Esophagus muscularis mucosa (tissue), 4 donors: ENCODE measurements at regions not wholly inside any gene's neighbourhood (a gene's known extent, or its start where the extent isn't known, plus 50 kb on each side); places are given as distances from the start of the nearest gene placed in this dataset.
A peak's percentile ranks its signal among the peaks of the same experiment; 100 is the strongest.
"Not testable (repeated sequence)": the region's sequence is repeated elsewhere in the genome, so short reads cannot be mapped to it uniquely, and the experiment has no call there.

Experiments
- DNase-seq: peaks from one replicate; pipeline ENCODE4 v3.0.0-alpha.2; 2017; ENCODE audit errors: extremely low spot score
- H3K27ac ChIP-seq, 4 donors: fragments of 200-600 bp; sonication (generic); replicated peaks in 1 of 4; 1 replicate in 3 of 4; 2 replicates in 1 of 4; pipeline ENCODE4 v1.5.1; 2016 to 2019; ENCODE audit warnings: mild to moderate bottlenecking in 1 of 4
- H3K27me3 ChIP-seq, 4 donors: fragments of 200-600 bp; sonication (generic); one replicate each; pipeline versions ENCODE4 v1.5.1 to v1.6.0; 2016 to 2019
- H3K36me3 ChIP-seq, 4 donors: fragments of 200-600 bp; sonication (generic); one replicate each; pipeline ENCODE4 v1.5.1; 2016 to 2019
- H3K4me1 ChIP-seq, 4 donors: fragments of 200-600 bp; sonication (generic); one replicate each; pipeline ENCODE4 v1.5.1; 2016 to 2019
- H3K4me3 ChIP-seq, 4 donors: fragments of 200-600 bp; sonication (generic); 1 replicate in 2 of 4; 2 replicates in 2 of 4; pipeline ENCODE4 v1.5.1; 2016 to 2019; ENCODE audit warnings: mild to moderate bottlenecking in 4 of 4, moderate library complexity in 1 of 4
- H3K9me3 ChIP-seq, 4 donors: fragments of 200-600 bp; sonication (generic); 1 replicate in 3 of 4; 2 replicates in 1 of 4; pipeline ENCODE4 v1.5.1; 2016 to 2019
- EP300 ChIP-seq: sonication (generic); formaldehyde crosslinking; IDR thresholded peaks from one replicate; pipeline ENCODE4 v1.6.1; 2017; ENCODE audit warnings: antibody characterized with exemption
- POLR2A ChIP-seq: fragments of 450-650 bp; IDR thresholded peaks from one replicate; pipeline ENCODE4 v1.6.1; 2017; ENCODE audit warnings: antibody characterized with exemption, moderate library complexity, mild to moderate bottlenecking, low read depth
- POLR2AphosphoS5 ChIP-seq, 2 donors: sonication (generic); formaldehyde crosslinking; IDR thresholded peaks; one replicate each; pipeline ENCODE4 v1.6.1; 2017; ENCODE audit warnings: antibody characterized with exemption in 2 of 2
- WGBS: methylation state at CpG from one replicate; pipeline ENCODE4 v1.1.5; 2018; 5-methylcytosine and 5-hydroxymethylcytosine counted together
- intact Hi-C: fragments of 100-400 bp; cut with DNase I; formaldehyde crosslinking; loops from one replicate; pipeline ENCODE4 v1.15.1; 2023
- TF ChIP-seq, protein P1 (sequence below), 3 experiments: fragments of 200-600 bp in 2 of 3; fragments of 450-650 bp in 1 of 3; sonication (generic) in 2 of 3; IDR thresholded peaks; one replicate each; pipeline ENCODE4 v1.5.1; 2017 to 2019; ENCODE audit warnings: antibody characterized with exemption in 3 of 3, mild to moderate bottlenecking in 2 of 3, moderate library complexity in 1 of 3

DNA sequence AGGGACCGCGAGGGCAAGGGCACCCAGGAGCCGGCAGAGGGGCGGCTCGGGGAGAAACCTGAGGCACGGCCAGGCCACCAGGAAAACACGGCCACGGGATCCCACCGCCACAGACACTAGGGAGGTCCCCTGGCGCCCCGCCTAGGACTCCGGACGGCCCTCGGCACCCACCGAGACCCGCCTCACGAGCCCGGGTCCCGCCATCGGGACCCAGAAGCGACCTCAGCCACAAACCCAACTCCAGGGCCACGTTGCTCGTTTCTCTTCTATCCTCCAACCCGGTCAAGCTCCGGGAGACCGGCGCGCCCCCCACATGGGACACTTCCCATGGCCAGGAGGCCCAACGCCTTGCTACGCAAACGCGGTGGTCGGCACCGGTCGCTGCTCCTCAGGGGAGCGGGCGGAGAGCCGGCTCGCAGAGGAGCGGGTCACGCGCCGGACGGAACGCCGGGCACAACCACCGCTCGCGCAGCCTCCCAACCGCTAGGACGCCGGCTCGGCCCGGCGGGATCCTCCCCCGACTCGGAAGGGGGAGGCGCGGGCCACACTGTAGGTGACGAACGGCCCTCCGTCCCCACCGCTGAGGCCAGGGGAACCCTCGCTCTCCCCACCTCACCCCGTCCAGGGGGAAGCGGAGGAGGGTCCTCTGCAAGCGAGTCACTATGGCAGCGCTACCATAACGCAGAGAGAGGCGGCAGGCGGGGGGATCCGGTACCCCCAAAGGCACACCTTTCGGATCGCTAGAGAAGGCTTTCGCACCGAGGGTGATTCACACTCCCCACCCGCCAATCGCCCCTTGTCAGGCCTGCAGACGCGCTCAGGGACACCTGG lies 1514.1 kb upstream of the DEFB115 start:
- intact Hi-C loops: no loop called here
- no peaks in the 10 kb centered on the region for H3K4me1 ChIP-seq
- 62% methylated on average over 58 of the region's 80 CpGs for WGBS
- H3K36me3 ChIP-seq: no peaks in the 10 kb centered on the region
- H3K4me3 ChIP-seq: no peak overlapping the region
- H3K27me3 ChIP-seq: peaks cover 0 to 45% (median 0%) of the 10 kb centered on the region in 4 donors
- H3K27ac ChIP-seq: no peak overlapping the region
- peaks cover 0 to 32% (median 20%) of the 10 kb centered on the region in 4 donors for H3K9me3 ChIP-seq
- DNase-seq: no peak
- TF ChIP-seq EP300: no peak
- TF ChIP-seq, protein P1, sequence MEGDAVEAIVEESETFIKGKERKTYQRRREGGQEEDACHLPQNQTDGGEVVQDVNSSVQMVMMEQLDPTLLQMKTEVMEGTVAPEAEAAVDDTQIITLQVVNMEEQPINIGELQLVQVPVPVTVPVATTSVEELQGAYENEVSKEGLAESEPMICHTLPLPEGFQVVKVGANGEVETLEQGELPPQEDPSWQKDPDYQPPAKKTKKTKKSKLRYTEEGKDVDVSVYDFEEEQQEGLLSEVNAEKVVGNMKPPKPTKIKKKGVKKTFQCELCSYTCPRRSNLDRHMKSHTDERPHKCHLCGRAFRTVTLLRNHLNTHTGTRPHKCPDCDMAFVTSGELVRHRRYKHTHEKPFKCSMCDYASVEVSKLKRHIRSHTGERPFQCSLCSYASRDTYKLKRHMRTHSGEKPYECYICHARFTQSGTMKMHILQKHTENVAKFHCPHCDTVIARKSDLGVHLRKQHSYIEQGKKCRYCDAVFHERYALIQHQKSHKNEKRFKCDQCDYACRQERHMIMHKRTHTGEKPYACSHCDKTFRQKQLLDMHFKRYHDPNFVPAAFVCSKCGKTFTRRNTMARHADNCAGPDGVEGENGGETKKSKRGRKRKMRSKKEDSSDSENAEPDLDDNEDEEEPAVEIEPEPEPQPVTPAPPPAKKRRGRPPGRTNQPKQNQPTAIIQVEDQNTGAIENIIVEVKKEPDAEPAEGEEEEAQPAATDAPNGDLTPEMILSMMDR (IDR thresholded peaks at IDR 0.05): no peak

- H3K4me3 ChIP-seq: no peak overlapping the region
- H3K36me3 ChIP-seq: no peaks in the 10 kb centered on the region
- WGBS: 58% methylated on average over 8 of the region's 38 CpGs
- no peaks in the 10 kb centered on the region for H3K4me1 ChIP-seq
- no peak overlapping the region for H3K27ac ChIP-seq
- H3K27me3 ChIP-seq: peaks cover 0 to 45% (median 0%) of the 10 kb centered on the region in 4 donors
- peaks cover 0 to 32% (median 19%) of the 10 kb centered on the region in 4 donors for H3K9me3 ChIP-seq
- intact Hi-C loops: no loop called here
- TF ChIP-seq POLR2AphosphoS5 (IDR thresholded peaks at IDR 0.05) (no peak), POLR2A (no peak), EP300 (no peak)
- TF ChIP-seq, protein P1 (IDR thresholded peaks at IDR 0.05): no peak
- no peak for DNase-seq
These were observed 1513.4 kb upstream of the DEFB115 start for GRCh38 chr20:29744071-29744470.

GRCh38 chr20:29745534-29746245 lies 1511.8 kb upstream of the DEFB115 start:
- Histone ChIP-seq H3K27me3 (peaks cover 0 to 47% (median 0%) of the 10 kb centered on the region in 4 donors), H3K9me3 (peaks cover 0 to 30% (median 18%) of the 10 kb centered on the region in 4 donors)
- H3K27ac ChIP-seq, DNase-seq, H3K36me3 ChIP-seq, H3K4me1 ChIP-seq, H3K4me3 ChIP-seq, intact Hi-C loops: not testable (repeated sequence)
- WGBS: 85% methylated on average over 21 of the region's 26 CpGs

DNA sequence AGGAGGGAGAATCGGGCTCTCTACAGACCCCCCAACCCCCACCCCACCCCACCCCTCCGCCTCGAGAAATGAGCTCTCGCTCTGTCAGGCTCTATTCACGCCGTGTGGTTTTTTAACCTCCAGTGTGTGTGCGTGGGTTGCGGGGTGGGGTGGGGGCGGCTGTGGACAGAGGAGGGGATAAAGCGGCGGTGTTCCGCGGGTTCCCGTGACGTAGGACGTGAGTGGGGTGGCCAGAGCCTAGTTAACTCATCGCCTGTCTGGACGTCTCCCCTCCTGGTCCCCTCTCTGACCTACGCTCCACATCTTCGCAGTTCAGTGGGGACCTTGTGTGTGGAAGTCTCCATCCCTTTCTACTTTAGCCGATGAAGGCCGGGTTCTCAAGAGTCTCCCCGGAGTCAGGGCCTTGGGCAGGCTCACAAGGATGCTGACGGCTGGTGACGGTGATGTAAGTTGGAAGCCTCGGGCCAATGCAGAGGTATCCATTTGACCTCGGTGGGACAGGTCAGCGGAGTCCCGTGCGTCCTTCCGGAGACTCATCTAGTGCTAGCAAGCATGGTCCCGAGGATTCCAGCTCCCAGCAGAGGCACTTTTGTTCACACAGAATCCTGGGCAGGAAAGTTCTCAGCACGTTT lies 1507.1 kb upstream of the DEFB115 start:
- peaks cover 0 to 25% (median 0%) of the 10 kb centered on the region in 4 donors for H3K27me3 ChIP-seq
- H3K9me3 ChIP-seq: peaks cover 0 to 8% (median 0%) of the 10 kb centered on the region in 4 donors
- no peaks in the 10 kb centered on the region for H3K36me3 ChIP-seq
- TF ChIP-seq POLR2AphosphoS5 (IDR thresholded peaks at IDR 0.05) (no peak), EP300 (no peak), POLR2A (no peak)
- TF ChIP-seq, protein P1 (IDR thresholded peaks at IDR 0.05): no peak
- no peaks in the 10 kb centered on the region for H3K4me1 ChIP-seq
- DNase-seq: no peak
- no peak overlapping the region for H3K4me3 ChIP-seq
- intact Hi-C loops: no loop called here
- H3K27ac ChIP-seq: no peak overlapping the region
- 89% methylated on average over 31 of the region's 33 CpGs for WGBS

DNA sequence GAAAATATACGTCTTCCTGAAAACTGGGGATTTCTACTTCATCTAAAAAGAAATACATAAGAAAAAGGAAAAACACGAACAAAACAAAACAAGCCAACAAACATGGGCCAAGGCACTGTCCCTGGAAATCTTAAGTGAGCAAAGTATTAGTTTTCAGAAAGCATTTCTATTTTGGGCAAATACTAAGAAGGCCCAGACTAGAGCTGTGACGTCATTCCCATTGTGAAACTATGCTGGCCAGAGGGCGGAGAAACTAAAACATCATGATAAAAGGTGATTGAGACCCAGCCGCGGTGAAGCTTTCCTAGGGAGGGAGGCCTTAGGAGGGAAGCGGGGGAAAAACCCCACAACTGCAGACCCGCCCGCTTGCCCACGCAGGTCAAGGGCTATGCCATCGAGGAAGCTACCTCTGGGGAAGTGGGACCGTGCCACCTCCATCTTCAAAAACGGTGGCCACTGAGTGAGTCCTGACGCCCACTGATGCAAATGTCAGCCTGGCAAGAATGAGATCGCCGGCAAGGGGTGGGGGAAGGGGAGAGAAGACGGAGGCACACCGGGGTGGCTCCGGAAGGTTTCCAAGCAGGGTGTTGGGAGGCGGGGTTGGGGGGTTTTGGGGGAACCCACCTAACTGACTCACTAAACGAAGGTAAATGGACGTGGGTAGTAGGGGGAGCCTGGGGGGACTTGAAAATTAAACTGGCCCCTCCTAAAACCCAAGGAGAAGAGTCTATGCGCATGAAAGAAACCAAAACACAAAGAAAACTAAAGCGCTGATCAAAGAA lies 1504.6 kb upstream of the DEFB115 start:
- H3K27ac ChIP-seq, H3K36me3 ChIP-seq, intact Hi-C loops, H3K4me1 ChIP-seq, H3K9me3 ChIP-seq, DNase-seq: not testable (repeated sequence)
- 33% methylated on average over 24 of the region's 24 CpGs for WGBS
- H3K4me3 ChIP-seq: peak overlapping the region in 1 of 4 donors; percentile 7
- peaks cover 0 to 25% (median 0%) of the 10 kb centered on the region in 4 donors for H3K27me3 ChIP-seq

- DNase-seq, H3K27ac ChIP-seq, H3K9me3 ChIP-seq, intact Hi-C loops, H3K36me3 ChIP-seq, H3K4me1 ChIP-seq, H3K4me3 ChIP-seq: not testable (repeated sequence)
- WGBS: 37% methylated on average over 10 of the region's 15 CpGs
- peaks cover 0 to 25% (median 0%) of the 10 kb centered on the region in 4 donors for H3K27me3 ChIP-seq
These were observed 1504.1 kb upstream of the DEFB115 start for GRCh38 chr20:29753426-29753746.

DNA sequence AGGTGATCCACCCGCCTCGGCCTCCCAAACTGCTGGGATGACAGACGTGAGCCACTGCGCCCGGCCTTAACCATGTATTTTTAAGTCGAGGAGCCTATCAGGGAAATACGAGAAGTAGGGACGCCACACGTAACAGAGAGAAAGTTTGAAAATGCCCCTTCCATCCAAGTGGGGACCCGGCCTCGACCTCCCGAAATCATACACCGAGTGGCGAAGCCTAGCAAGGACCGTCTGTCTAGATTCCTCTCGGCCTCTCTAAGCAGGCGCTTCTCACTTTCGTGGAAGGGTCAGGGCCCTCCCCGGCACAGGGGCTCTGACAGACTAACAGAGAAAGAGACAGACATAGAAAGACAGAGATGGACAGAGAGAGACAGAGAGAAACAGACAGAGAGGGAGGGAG lies 1503.6 kb upstream of the DEFB115 start:
- DNase-seq, H3K36me3 ChIP-seq, H3K4me3 ChIP-seq, H3K27ac ChIP-seq, H3K9me3 ChIP-seq, intact Hi-C loops, H3K4me1 ChIP-seq: not testable (repeated sequence)
- H3K27me3 ChIP-seq: peaks cover 0 to 25% (median 0%) of the 10 kb centered on the region in 4 donors
- 82% methylated on average over 18 of the region's 19 CpGs for WGBS

GRCh38 chr20:29755854-29756498 lies 1501.5 kb upstream of the DEFB115 start:
- H3K36me3 ChIP-seq, H3K9me3 ChIP-seq, H3K4me3 ChIP-seq, intact Hi-C loops, H3K27ac ChIP-seq, H3K4me1 ChIP-seq, DNase-seq: not testable (repeated sequence)
- WGBS: 79% methylated on average over 4 of the region's 4 CpGs
- peaks cover 0 to 20% (median 0%) of the 10 kb centered on the region in 4 donors for H3K27me3 ChIP-seq
